HFF-Myc (cell line): ENCODE measurements at regions not wholly inside any gene's neighbourhood (a gene's known extent, or its start where the extent isn't known, plus 50 kb on each side); places are given as distances from the start of the nearest gene placed in this dataset.

Experiments
- DNase-seq: peaks from one replicate; pipeline ENCODE4 v3.0.0-alpha.2; 2011; ENCODE audit warnings: low read depth; ENCODE audit errors: extremely low read depth
- H3K4me3 ChIP-seq: replicated peaks from 2 replicates; pipeline ENCODE4 v1.5.1; 2011; ENCODE audit warnings: low read depth, mild to moderate bottlenecking, control low read depth, low read length
- CTCF ChIP-seq: IDR thresholded peaks from 2 replicates; pipeline ENCODE4 v1.5.1; 2012; ENCODE audit warnings: mild to moderate bottlenecking, low read depth, low read length, control low read depth; ENCODE audit errors: missing control alignments

- no peak overlapping the region for H3K4me3 ChIP-seq
- DNase-seq = no peak
- TF ChIP-seq CTCF = no peak
Measured at GRCh38 chr1:194333240-194333639, 1146.8 kb upstream of the B3GALT2 start.

- no peak for TF ChIP-seq CTCF
- H3K4me3 ChIP-seq = no peak overlapping the region
- DNase-seq = no peak
Measured at GRCh38 chr1:194331758-194332157, 1145.3 kb upstream of the B3GALT2 start.

- TF ChIP-seq CTCF = no peak
- H3K4me3 ChIP-seq = no peak overlapping the region
- DNase-seq = no peak
Measured at GRCh38 chr1:194322751-194323150, 1136.3 kb upstream of the B3GALT2 start.

GRCh38 chr1:194318790-194319280 is 1132.4 kb upstream of the B3GALT2 start:
- DNase-seq = no peak
- TF ChIP-seq CTCF = no peak
- no peak overlapping the region for H3K4me3 ChIP-seq

- TF ChIP-seq CTCF = no peak
- H3K4me3 ChIP-seq = no peak overlapping the region
- no peak for DNase-seq
Measured at GRCh38 chr1:194309697-194310096, 1123.3 kb upstream of the B3GALT2 start.

- no peak for TF ChIP-seq CTCF
- no peak overlapping the region for H3K4me3 ChIP-seq
- no peak for DNase-seq
Measured at GRCh38 chr1:194309269-194309668, 1122.9 kb upstream of the B3GALT2 start.

GRCh38 chr1:194300776-194301175 is 1114.4 kb upstream of the B3GALT2 start:
- TF ChIP-seq CTCF = no peak
- no peak for DNase-seq
- no peak overlapping the region for H3K4me3 ChIP-seq
